ENCODE measurements at regions not wholly inside any gene's neighbourhood (a gene's known extent, or its start where the extent isn't known, plus 50 kb on each side); places are given as distances from the start of the nearest gene placed in this dataset.
"Not testable (repeated sequence)": the region's sequence is repeated elsewhere in the genome, so short reads cannot be mapped to it uniquely, and the experiment has no call there.

- 79 to 81% methylated on average over 3 of the region's 3 CpGs for WGBS, 2 experiments
- no peak overlapping the region for H3K4me3 ChIP-seq (ENCODE audit: insufficient read depth, low read depth, low read length)
- no peaks in the 10 kb centered on the region for H3K9me3 ChIP-seq (ENCODE audit: control insufficient read depth, low read length)
- no peaks in the 10 kb centered on the region for H3K4me1 ChIP-seq (ENCODE audit: control insufficient read depth, insufficient read depth, low read length)
- no peaks in the 10 kb centered on the region for H3K27me3 ChIP-seq (ENCODE audit: control insufficient read depth, insufficient read depth, low read length, poor library complexity, severe bottlenecking)
- no peak overlapping the region for H3K27ac ChIP-seq (ENCODE audit: insufficient read depth, low read depth, low read length, poor library complexity, severe bottlenecking)
- H3K36me3 ChIP-seq (ENCODE audit: control insufficient read depth, insufficient read depth, low read length) = no peaks in the 10 kb centered on the region
Observed at GRCh38 chr7:12820777-12821176, 133.3 kb downstream of the ARL4A start.

GRCh38 chr7:12821746-12822145, 134.3 kb downstream of the ARL4A start:
- WGBS, 2 experiments = 86 to 93% methylated on average over 2 of the region's 2 CpGs
- Histone ChIP-seq H3K27me3 (ENCODE audit: control insufficient read depth, insufficient read depth, low read length, poor library complexity, severe bottlenecking) (no peaks in the 10 kb centered on the region), H3K27ac (ENCODE audit: insufficient read depth, low read depth, low read length, poor library complexity, severe bottlenecking) (no peak overlapping the region), H3K4me3 (ENCODE audit: insufficient read depth, low read depth, low read length) (no peak overlapping the region), H3K36me3 (ENCODE audit: control insufficient read depth, insufficient read depth, low read length) (no peaks in the 10 kb centered on the region), H3K4me1 (ENCODE audit: control insufficient read depth, insufficient read depth, low read length) (no peaks in the 10 kb centered on the region), H3K9me3 (ENCODE audit: control insufficient read depth, low read length) (no peaks in the 10 kb centered on the region)

GRCh38 chr7:12826079-12826478, 138.6 kb downstream of the ARL4A start:
- Histone ChIP-seq H3K27me3 (ENCODE audit: control insufficient read depth, insufficient read depth, low read length, poor library complexity, severe bottlenecking) (no peaks in the 10 kb centered on the region), H3K9me3 (ENCODE audit: control insufficient read depth, low read length) (no peaks in the 10 kb centered on the region), H3K4me1 (ENCODE audit: control insufficient read depth, insufficient read depth, low read length) (no peaks in the 10 kb centered on the region), H3K36me3 (ENCODE audit: control insufficient read depth, insufficient read depth, low read length) (no peaks in the 10 kb centered on the region), H3K27ac (ENCODE audit: insufficient read depth, low read depth, low read length, poor library complexity, severe bottlenecking) (no peak overlapping the region), H3K4me3 (ENCODE audit: insufficient read depth, low read depth, low read length) (no peak overlapping the region)
- 87 to 92% methylated on average over 1 of the region's 1 CpG for WGBS, 2 experiments

GRCh38 chr7:12827219-12827821, 139.9 kb downstream of the ARL4A start:
- H3K36me3 ChIP-seq (ENCODE audit: control insufficient read depth, insufficient read depth, low read length) = no peaks in the 10 kb centered on the region
- no peaks in the 10 kb centered on the region for H3K27me3 ChIP-seq (ENCODE audit: control insufficient read depth, insufficient read depth, low read length, poor library complexity, severe bottlenecking)
- H3K4me3 ChIP-seq (ENCODE audit: insufficient read depth, low read depth, low read length) = no peak overlapping the region
- no peaks in the 10 kb centered on the region for H3K4me1 ChIP-seq (ENCODE audit: control insufficient read depth, insufficient read depth, low read length)
- 91 to 94% methylated on average over 2 to 3 of the region's 4 CpGs for WGBS, 2 experiments
- H3K27ac ChIP-seq (ENCODE audit: insufficient read depth, low read depth, low read length, poor library complexity, severe bottlenecking) = no peak overlapping the region
- no peaks in the 10 kb centered on the region for H3K9me3 ChIP-seq (ENCODE audit: control insufficient read depth, low read length)

GRCh38 chr7:12827920-12828319, 140.5 kb downstream of the ARL4A start:
- no peaks in the 10 kb centered on the region for H3K27me3 ChIP-seq (ENCODE audit: control insufficient read depth, insufficient read depth, low read length, poor library complexity, severe bottlenecking)
- no peaks in the 10 kb centered on the region for H3K36me3 ChIP-seq (ENCODE audit: control insufficient read depth, insufficient read depth, low read length)
- H3K4me1 ChIP-seq (ENCODE audit: control insufficient read depth, insufficient read depth, low read length) = no peaks in the 10 kb centered on the region
- no peak overlapping the region for H3K27ac ChIP-seq (ENCODE audit: insufficient read depth, low read depth, low read length, poor library complexity, severe bottlenecking)
- no peaks in the 10 kb centered on the region for H3K9me3 ChIP-seq (ENCODE audit: control insufficient read depth, low read length)
- H3K4me3 ChIP-seq (ENCODE audit: insufficient read depth, low read depth, low read length) = no peak overlapping the region
- 90 to 91% methylated on average over 3 of the region's 3 CpGs for whole genome bisulfite sequencing, 2 experiments

- Histone ChIP-seq H3K9me3 (ENCODE audit: control insufficient read depth, low read length) (no peaks in the 10 kb centered on the region), H3K36me3 (ENCODE audit: control insufficient read depth, insufficient read depth, low read length) (no peaks in the 10 kb centered on the region), H3K4me3 (ENCODE audit: insufficient read depth, low read depth, low read length) (no peak overlapping the region), H3K27me3 (ENCODE audit: control insufficient read depth, insufficient read depth, low read length, poor library complexity, severe bottlenecking) (no peaks in the 10 kb centered on the region), H3K27ac (ENCODE audit: insufficient read depth, low read depth, low read length, poor library complexity, severe bottlenecking) (no peak overlapping the region), H3K4me1 (ENCODE audit: control insufficient read depth, insufficient read depth, low read length) (no peaks in the 10 kb centered on the region)
- WGBS, 2 experiments = 100% methylated on average over 1 of the region's 3 CpGs; no CpG with 5 or more reads in 1 of the 2 experiments
Observed at GRCh38 chr7:12831024-12831423, 143.6 kb downstream of the ARL4A start.

- Histone ChIP-seq H3K36me3 (ENCODE audit: control insufficient read depth, insufficient read depth, low read length) (no peaks in the 10 kb centered on the region), H3K9me3 (ENCODE audit: control insufficient read depth, low read length) (no peaks in the 10 kb centered on the region), H3K27me3 (ENCODE audit: control insufficient read depth, insufficient read depth, low read length, poor library complexity, severe bottlenecking) (no peaks in the 10 kb centered on the region), H3K4me1 (ENCODE audit: control insufficient read depth, insufficient read depth, low read length) (no peaks in the 10 kb centered on the region), H3K4me3 (ENCODE audit: insufficient read depth, low read depth, low read length) (no peak overlapping the region), H3K27ac (ENCODE audit: insufficient read depth, low read depth, low read length, poor library complexity, severe bottlenecking) (no peak overlapping the region)
- 96 to 100% methylated on average over 2 of the region's 2 CpGs for WGBS, 2 experiments
Observed at GRCh38 chr7:12833829-12834228, 146.4 kb downstream of the ARL4A start.

GRCh38 chr7:12834782-12835181, 147.3 kb downstream of the ARL4A start:
- no peak overlapping the region for H3K4me3 ChIP-seq (ENCODE audit: insufficient read depth, low read depth, low read length)
- H3K27me3 ChIP-seq (ENCODE audit: control insufficient read depth, insufficient read depth, low read length, poor library complexity, severe bottlenecking) = no peaks in the 10 kb centered on the region
- 90 to 92% methylated on average over 1 of the region's 1 CpG for WGBS, 2 experiments
- H3K27ac ChIP-seq (ENCODE audit: insufficient read depth, low read depth, low read length, poor library complexity, severe bottlenecking) = no peak overlapping the region
- no peaks in the 10 kb centered on the region for H3K9me3 ChIP-seq (ENCODE audit: control insufficient read depth, low read length)
- H3K36me3 ChIP-seq (ENCODE audit: control insufficient read depth, insufficient read depth, low read length) = no peaks in the 10 kb centered on the region
- no peaks in the 10 kb centered on the region for H3K4me1 ChIP-seq (ENCODE audit: control insufficient read depth, insufficient read depth, low read length)

- peaks cover 4% of the 10 kb centered on the region for H3K4me1 ChIP-seq (ENCODE audit: control insufficient read depth, insufficient read depth, low read length)
- 48 to 49% methylated on average over 11 of the region's 11 CpGs for WGBS, 2 experiments
- no peak overlapping the region for H3K4me3 ChIP-seq (ENCODE audit: insufficient read depth, low read depth, low read length)
- H3K9me3 ChIP-seq (ENCODE audit: control insufficient read depth, low read length) = no peaks in the 10 kb centered on the region
- no peak overlapping the region for H3K27ac ChIP-seq (ENCODE audit: insufficient read depth, low read depth, low read length, poor library complexity, severe bottlenecking)
- H3K36me3 ChIP-seq (ENCODE audit: control insufficient read depth, insufficient read depth, low read length) = no peaks in the 10 kb centered on the region
- H3K27me3 ChIP-seq (ENCODE audit: control insufficient read depth, insufficient read depth, low read length, poor library complexity, severe bottlenecking) = no peaks in the 10 kb centered on the region
Observed at GRCh38 chr7:12839508-12840153, 152.2 kb downstream of the ARL4A start.

- H3K27ac ChIP-seq (ENCODE audit: insufficient read depth, low read depth, low read length, poor library complexity, severe bottlenecking); H3K27me3 ChIP-seq (ENCODE audit: control insufficient read depth, insufficient read depth, low read length, poor library complexity, severe bottlenecking); H3K4me1 ChIP-seq (ENCODE audit: control insufficient read depth, insufficient read depth, low read length); H3K36me3 ChIP-seq (ENCODE audit: control insufficient read depth, insufficient read depth, low read length); H3K4me3 ChIP-seq (ENCODE audit: insufficient read depth, low read depth, low read length); H3K9me3 ChIP-seq (ENCODE audit: control insufficient read depth, low read length): not testable (repeated sequence)
Observed at GRCh38 chr7:12844732-12845131, 157.3 kb downstream of the ARL4A start.
